Right cardiac atrium (tissue), 5 donors: ENCODE measurements at regions not wholly inside any gene's neighbourhood (a gene's known extent, or its start where the extent isn't known, plus 50 kb on each side); places are given as distances from the start of the nearest gene placed in this dataset.

Experiments used
- ATAC-seq, 2 donors: fragments of 200-7000 bp; cut with Tn5 transposase; one replicate each; pipeline versions ENCODE4 v1.8.0 to v1.9.1; 2020; ENCODE audit warnings: moderate library complexity in 2 of 2, mild to moderate bottlenecking in 1 of 2
- DNase-seq, 3 donors: peaks; one replicate each; pipeline ENCODE4 v3.0.0-alpha.2; 2020
- H3K27ac ChIP-seq: one replicate; pipeline ENCODE4 v1.5.1; 2013; ENCODE audit warnings: mild to moderate bottlenecking, low read length, control low read depth, moderate library complexity
- H3K27me3 ChIP-seq: one replicate; pipeline ENCODE4 v1.6.1; 2013; ENCODE audit not compliant: control insufficient read depth, insufficient read depth
- H3K4me1 ChIP-seq: one replicate; pipeline ENCODE4 v1.6.1; 2013; ENCODE audit warnings: low read length; ENCODE audit not compliant: control insufficient read depth, insufficient read depth
- H3K4me3 ChIP-seq: one replicate; pipeline ENCODE4 v1.5.1; 2013; ENCODE audit warnings: low read length, control low read depth
- H3K9me3 ChIP-seq: one replicate; pipeline ENCODE4 v1.6.1; 2013; ENCODE audit warnings: low read length; ENCODE audit not compliant: control insufficient read depth
- WGBS: extraction: QIAGEN DNeasy Blood & Tissue Kit; methylation state at CpG from one replicate; pipeline ENCODE4 v1.1.7; 2013; 5-methylcytosine and 5-hydroxymethylcytosine counted together
- intact Hi-C, 4 donors: fragments of 100-400 bp; cut with DNase I; formaldehyde crosslinking; loops; one replicate each; pipeline versions ENCODE4 v1.11.0 to v1.14.0; 2022 to 2023
- donor health status: healthy with polysubstance abuse.
- donor health status: DM: no; HTN: yes; CAD: no.
- donor health status: DM: no; HTN: no; CAD: no.
- donor health status: DM: no; HTN: yes; CAD: no; lungs with severe emphysema.
- donor health status: DM: yes; HTN: yes; CAD: no.

DNA sequence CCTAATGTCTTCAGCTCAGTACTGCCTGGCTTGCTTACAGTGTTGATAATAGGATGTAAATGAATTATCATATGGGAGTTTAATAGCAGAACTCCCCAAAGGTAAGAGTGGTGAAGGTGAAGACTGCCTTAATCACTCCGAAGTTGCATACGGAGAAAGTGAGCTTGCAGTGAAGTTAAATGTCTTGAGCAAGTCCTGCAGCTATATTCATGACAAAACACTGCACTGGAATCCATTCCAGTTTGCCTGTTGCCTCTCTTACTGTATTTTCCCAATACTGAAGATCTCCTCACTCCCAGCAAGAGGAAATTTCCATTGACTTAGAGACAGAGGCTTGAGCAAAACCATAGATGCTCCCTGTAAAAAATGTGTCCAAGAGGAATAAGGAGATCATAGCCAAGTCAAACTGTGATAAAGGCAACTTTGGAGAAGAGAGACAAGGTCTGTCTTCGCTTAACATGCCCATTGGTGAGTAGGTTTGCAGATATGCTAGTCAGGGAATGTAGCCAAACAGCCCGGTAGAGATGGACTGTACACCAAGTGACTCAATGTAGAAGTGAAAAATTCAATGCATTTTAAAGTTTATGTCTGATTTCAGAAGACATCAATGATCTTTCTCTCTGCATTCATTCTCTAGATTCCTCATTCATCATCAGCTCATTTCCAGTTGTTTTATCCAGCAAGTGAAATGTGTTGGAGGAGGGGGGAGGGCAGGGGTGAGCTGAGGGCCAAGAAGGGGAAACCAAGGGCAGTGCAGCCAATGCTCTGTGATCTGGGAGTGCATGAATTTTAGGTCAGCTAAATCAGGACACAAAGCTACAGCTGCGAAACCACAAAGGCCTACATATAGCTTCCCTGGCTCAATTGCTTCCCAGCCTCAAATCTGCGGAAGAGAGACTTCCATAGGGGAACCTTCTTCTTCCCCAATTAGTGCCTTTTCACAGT is 667.1 kb upstream of the NR2F2 start:
- no peaks in the 10 kb centered on the region for H3K27me3 ChIP-seq

GRCh38 chr15:95664450-95664849 is 666.0 kb upstream of the NR2F2 start:
- Histone ChIP-seq H3K4me1 (peaks cover 4% of the 10 kb centered on the region), H3K4me3 (no peak overlapping the region), H3K27ac (no peak overlapping the region), H3K9me3 (no peaks in the 10 kb centered on the region), H3K27me3 (no peaks in the 10 kb centered on the region)
- DNase-seq (no peak), ATAC-seq (no peak)
- intact Hi-C loops, result no loop called here
- 70% methylated on average over 3 of the region's 3 CpGs for WGBS

More for the DNA sequence above, 667.1 kb upstream of the NR2F2 start:
- DNase-seq (no peak), ATAC-seq (no peak)
- H3K4me3 ChIP-seq, result no peak overlapping the region
- intact Hi-C loops, result no loop called here
- 69% methylated on average over 6 of the region's 6 CpGs for WGBS
- H3K4me1 ChIP-seq, result peaks cover 4% of the 10 kb centered on the region
- H3K27ac ChIP-seq, result no peak overlapping the region
- no peaks in the 10 kb centered on the region for H3K9me3 ChIP-seq

DNA sequence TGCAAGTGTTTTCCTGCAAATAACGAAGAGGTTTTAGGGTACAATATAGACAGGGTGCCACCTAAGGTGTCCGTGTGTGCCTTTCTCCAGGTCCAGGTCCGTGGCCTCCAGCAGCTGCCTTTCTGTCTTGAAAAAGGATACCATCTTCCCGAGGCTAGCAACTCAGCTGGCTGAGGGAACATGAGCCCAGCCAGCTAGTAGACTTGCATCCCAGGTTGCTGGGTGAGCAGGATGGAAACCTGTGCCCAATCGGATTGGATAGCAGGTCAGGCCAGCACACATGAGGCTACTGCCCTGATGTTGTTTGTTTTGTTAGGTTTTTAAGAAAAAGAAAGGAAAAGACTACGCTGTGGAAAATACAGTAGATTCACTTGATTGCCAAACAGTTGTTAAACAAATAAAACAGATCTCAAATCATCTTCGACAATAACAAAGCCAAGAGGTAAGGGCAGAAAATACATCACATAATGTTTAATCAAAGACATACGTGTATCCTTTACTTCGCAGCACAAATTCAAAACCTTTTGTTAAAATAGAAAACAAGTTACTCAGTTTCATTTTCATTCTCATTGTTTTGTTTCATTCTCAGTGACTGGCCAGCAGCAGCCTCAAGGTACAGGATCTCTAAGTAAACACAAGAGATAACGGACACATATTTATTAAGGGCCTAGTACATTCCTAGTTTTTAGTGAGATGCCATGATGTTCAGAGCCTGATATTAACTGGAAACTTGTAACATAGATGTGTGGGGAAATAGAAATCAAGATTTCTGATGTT is 661.2 kb upstream of the NR2F2 start:
- Histone ChIP-seq H3K4me1 (peaks cover 3% of the 10 kb centered on the region), H3K9me3 (no peaks in the 10 kb centered on the region), H3K4me3 (no peak overlapping the region), H3K27ac (peak overlapping the region; percentile 33), H3K27me3 (no peaks in the 10 kb centered on the region)
- ATAC-seq, result peak in 1 of 2 donors; percentile 23
- WGBS, result 59% methylated on average over 10 of the region's 10 CpGs
- peak in 1 of 3 donors; percentile 10 for DNase-seq
- intact Hi-C loops, result no loop called here

- DNase-seq (no peak), ATAC-seq (no peak)
- H3K9me3 ChIP-seq, result no peaks in the 10 kb centered on the region
- intact Hi-C loops, result no loop called here
- H3K4me1 ChIP-seq, result no peaks in the 10 kb centered on the region
- 94% methylated on average over 4 of the region's 4 CpGs for WGBS
- H3K27me3 ChIP-seq, result no peaks in the 10 kb centered on the region
- H3K27ac ChIP-seq, result no peak overlapping the region
- no peak overlapping the region for H3K4me3 ChIP-seq
These were observed 656.5 kb upstream of the NR2F2 start for GRCh38 chr15:95674031-95674430.

DNA sequence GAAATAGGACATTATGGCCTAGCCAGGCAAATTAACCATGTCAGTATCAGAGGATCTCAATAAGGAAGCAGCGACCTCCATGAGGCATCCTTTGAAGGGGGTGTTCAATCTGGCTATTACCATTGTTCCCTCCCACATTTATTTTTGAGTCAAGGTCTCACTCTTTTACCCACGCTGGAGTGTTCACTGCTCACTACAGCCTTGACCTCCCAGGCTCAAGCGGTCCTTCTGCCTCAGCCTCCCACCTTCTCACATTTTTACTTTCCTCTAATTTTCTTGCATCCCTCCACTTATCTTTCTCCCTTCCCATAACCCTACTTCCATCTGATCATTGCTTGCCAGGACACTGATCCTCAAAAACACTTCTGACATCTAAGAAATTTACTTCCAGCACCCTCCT is 654.0 kb upstream of the NR2F2 start:
- no peaks in the 10 kb centered on the region for H3K4me1 ChIP-seq
- intact Hi-C loops, result no loop called here
- no peak overlapping the region for H3K27ac ChIP-seq
- no peaks in the 10 kb centered on the region for H3K27me3 ChIP-seq
- DNase-seq (no peak), ATAC-seq (no peak)
- no peak overlapping the region for H3K4me3 ChIP-seq
- no peaks in the 10 kb centered on the region for H3K9me3 ChIP-seq
- 96% methylated on average over 3 of the region's 3 CpGs for WGBS

- Histone ChIP-seq H3K27ac (no peak overlapping the region), H3K9me3 (no peaks in the 10 kb centered on the region), H3K4me3 (no peak overlapping the region), H3K4me1 (no peaks in the 10 kb centered on the region), H3K27me3 (no peaks in the 10 kb centered on the region)
- intact Hi-C loops, result no loop called here
- DNase-seq (no peak), ATAC-seq (no peak)
- WGBS, result 92% methylated on average over 6 of the region's 6 CpGs
These were observed 650.5 kb upstream of the NR2F2 start for GRCh38 chr15:95679847-95680582.

DNA sequence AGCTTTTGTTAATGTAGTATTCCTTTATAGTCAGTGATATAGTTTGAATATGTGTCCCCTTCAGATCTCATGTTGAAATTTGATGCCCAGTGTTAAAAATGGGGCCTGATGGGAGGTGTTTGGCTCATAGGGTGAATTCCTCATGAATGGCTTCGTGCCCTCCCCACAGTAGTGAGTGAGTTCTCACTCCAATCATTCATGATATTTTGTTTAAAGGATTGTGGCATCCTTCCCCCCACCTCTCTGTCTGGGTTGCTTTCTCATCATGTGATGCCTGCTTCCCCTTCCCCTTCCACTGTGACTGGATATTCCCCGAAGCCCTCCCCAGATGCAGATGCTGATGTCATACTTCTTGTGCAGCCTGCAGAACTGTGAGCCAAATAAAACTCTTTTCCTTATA is 649.8 kb upstream of the NR2F2 start:
- no peaks in the 10 kb centered on the region for H3K9me3 ChIP-seq
- DNase-seq (no peak), ATAC-seq (no peak)
- no peaks in the 10 kb centered on the region for H3K4me1 ChIP-seq
- no peaks in the 10 kb centered on the region for H3K27me3 ChIP-seq
- no peak overlapping the region for H3K4me3 ChIP-seq
- WGBS, result 66% methylated on average over 2 of the region's 2 CpGs
- intact Hi-C loops, result no loop called here
- no peak overlapping the region for H3K27ac ChIP-seq

DNA sequence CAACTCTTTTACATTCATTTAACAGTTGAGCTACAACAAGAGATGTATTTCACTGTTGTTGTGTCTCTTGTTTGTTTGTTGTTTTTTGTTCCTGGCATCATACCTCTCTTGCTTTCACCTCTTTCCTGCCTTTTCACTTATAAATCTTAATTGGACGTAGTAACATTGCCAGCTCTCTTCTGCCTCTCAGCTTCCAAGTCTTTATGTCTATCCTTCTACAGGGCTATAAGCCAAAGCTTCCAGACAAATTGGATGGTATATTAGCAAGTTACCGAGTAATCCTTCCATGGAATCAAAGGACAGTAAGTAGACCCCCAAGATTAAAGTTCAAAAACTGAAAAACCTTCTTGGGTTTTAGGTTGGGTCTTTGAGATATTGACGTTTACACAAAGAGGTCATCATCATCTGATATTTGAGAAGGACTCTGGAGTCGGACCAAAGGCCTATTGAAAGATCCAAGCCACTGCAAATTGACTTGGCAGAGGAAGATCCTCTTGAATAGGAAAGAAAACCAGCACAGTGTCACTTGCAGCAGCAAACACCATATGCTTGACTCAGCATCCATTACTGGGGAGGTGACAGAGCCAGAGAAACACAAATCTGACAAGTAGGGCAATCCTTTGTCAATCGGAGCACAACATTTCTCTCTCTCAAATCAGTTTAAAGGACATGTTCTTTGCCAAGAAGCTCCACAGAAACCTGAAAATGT is 648.5 kb upstream of the NR2F2 start:
- no peak for DNase-seq
- intact Hi-C loops, result no loop called here
- Histone ChIP-seq H3K27me3 (no peaks in the 10 kb centered on the region), H3K4me1 (no peaks in the 10 kb centered on the region), H3K27ac (no peak overlapping the region), H3K9me3 (no peaks in the 10 kb centered on the region), H3K4me3 (no peak overlapping the region)
- 73% methylated on average over 5 of the region's 5 CpGs for WGBS
- no peak for ATAC-seq

- 93% methylated on average over 4 of the region's 4 CpGs for WGBS
These were observed 646.4 kb upstream of the NR2F2 start for GRCh38 chr15:95684126-95684525.

DNA sequence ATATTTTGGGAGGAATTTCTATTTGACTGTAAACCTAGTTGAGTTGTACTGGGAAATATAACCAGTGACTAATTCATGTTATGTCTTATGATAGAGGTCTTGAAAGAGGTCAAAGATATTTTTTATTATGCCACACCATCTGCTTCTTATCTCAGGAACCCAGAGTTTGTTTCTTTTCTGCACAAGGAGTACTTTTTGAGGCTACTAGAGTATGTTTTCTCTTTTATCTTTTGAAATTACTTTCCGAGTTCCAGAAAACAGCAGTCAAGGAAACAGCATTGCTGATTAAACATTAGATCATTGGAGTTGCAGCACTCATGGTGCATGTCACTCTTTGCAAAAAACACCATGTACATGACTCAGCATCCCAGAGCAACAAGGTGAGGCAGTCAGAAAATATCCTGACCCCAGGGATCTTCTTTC is 645.8 kb upstream of the NR2F2 start:
- no peak for DNase-seq
- Histone ChIP-seq H3K4me1 (no peaks in the 10 kb centered on the region), H3K4me3 (no peak overlapping the region), H3K27me3 (no peaks in the 10 kb centered on the region), H3K27ac (no peak overlapping the region), H3K9me3 (no peaks in the 10 kb centered on the region)
- intact Hi-C loops, result no loop called here
- ATAC-seq, result peak; percentile 64 to 76
- WGBS, result 48% methylated on average over 1 of the region's 1 CpG

More at GRCh38 chr15:95684126-95684525, 646.4 kb upstream of the NR2F2 start:
- no peak for ATAC-seq
- H3K27ac ChIP-seq, result no peak overlapping the region
- no peaks in the 10 kb centered on the region for H3K4me1 ChIP-seq
- intact Hi-C loops, result no loop called here
- H3K9me3 ChIP-seq, result no peaks in the 10 kb centered on the region
- no peak for DNase-seq
- H3K4me3 ChIP-seq, result no peak overlapping the region
- H3K27me3 ChIP-seq, result no peaks in the 10 kb centered on the region
